Smooth muscle cell (in vitro differentiated cells): ENCODE measurements at regions not wholly inside any gene's neighbourhood (a gene's known extent, or its start where the extent isn't known, plus 50 kb on each side); places are given as distances from the start of the nearest gene placed in this dataset.

ENCODE experiments used
- DNase-seq: peaks from one replicate; lab custom pipeline; 2025; ENCODE audit not compliant: unreplicated experiment; lab: John Stamatoyannopoulos, UW
- H2AFZ ChIP-seq: fragments of 200-600 bp; sonication (generic); 2 replicates; pipeline ENCODE4 v1.6.0; 2016; ENCODE audit warnings: antibody characterized with exemption, low read depth, mild to moderate bottlenecking
- H3F3A ChIP-seq: fragments of 200-600 bp; sonication (generic); 2 replicates; pipeline ENCODE4 v1.6.0; 2017; ENCODE audit warnings: antibody characterized with exemption, low read depth
- H3K27ac ChIP-seq: fragments of 200-600 bp; sonication (generic); 2 replicates; pipeline ENCODE4 v1.5.1; 2016; ENCODE audit warnings: low read depth, mild to moderate bottlenecking
- H3K27me3 ChIP-seq: fragments of 200-600 bp; sonication (generic); 2 replicates; pipeline ENCODE4 v1.6.1; 2016; ENCODE audit warnings: low read depth, mild to moderate bottlenecking
- H3K36me3 ChIP-seq: fragments of 200-600 bp; sonication (generic); 2 replicates; pipeline ENCODE4 v1.5.1; 2016; ENCODE audit warnings: low read depth
- H3K4me1 ChIP-seq: fragments of 200-600 bp; sonication (generic); 2 replicates; pipeline ENCODE4 v1.5.1; 2016; ENCODE audit warnings: low read depth
- H3K4me2 ChIP-seq: fragments of 200-600 bp; sonication (generic); 2 replicates; pipeline ENCODE4 v1.6.0; 2016; ENCODE audit warnings: mild to moderate bottlenecking
- H3K4me3 ChIP-seq: fragments of 200-600 bp; sonication (generic); 2 replicates; pipeline ENCODE4 v1.5.1; 2016; ENCODE audit warnings: mild to moderate bottlenecking
- H3K79me2 ChIP-seq: fragments of 200-600 bp; sonication (generic); 2 replicates; pipeline ENCODE4 v1.6.0; 2016; ENCODE audit warnings: low read depth, mild to moderate bottlenecking
- H3K9ac ChIP-seq: fragments of 200-600 bp; sonication (generic); 2 replicates; pipeline ENCODE4 v1.6.0; 2016; ENCODE audit warnings: low read depth
- H3K9me3 ChIP-seq: fragments of 200-600 bp; sonication (generic); replicated peaks from 2 replicates; pipeline ENCODE4 v1.5.1; 2016; ENCODE audit warnings: low read depth
- H4K20me1 ChIP-seq: fragments of 200-600 bp; sonication (generic); 2 replicates; pipeline ENCODE4 v1.6.0; 2016; ENCODE audit warnings: low read depth
- CTCF ChIP-seq: fragments of 200-600 bp; sonication (generic); IDR thresholded peaks from 2 replicates; pipeline ENCODE4 v1.5.1; 2017; ENCODE audit warnings: borderline replicate concordance, mild to moderate bottlenecking, antibody characterized with exemption; ENCODE audit not compliant: insufficient read depth, poor library complexity, severe bottlenecking
- WGBS: methylation state at CpG from one replicate; pipeline ENCODE4 v1.1.7; 2016; ENCODE audit warnings: low lambda C conversion rate; 5-methylcytosine and 5-hydroxymethylcytosine counted together

GRCh38 chr6:55664591-55665587 lies 85.9 kb upstream of the HMGCLL1 start:
- Histone ChIP-seq H4K20me1 (no peaks in the 10 kb centered on the region), H3K4me2 (no peak overlapping the region), H3K79me2 (no peaks in the 10 kb centered on the region), H3K36me3 (no peaks in the 10 kb centered on the region), H3K27me3 (no peaks in the 10 kb centered on the region), H3K27ac (no peak overlapping the region), H3K4me1 (peaks cover 6% of the 10 kb centered on the region), H3K9me3 (no peaks in the 10 kb centered on the region), H3K4me3 (no peak overlapping the region), H3F3A (peaks cover 22% of the 10 kb centered on the region), H2AFZ (no peak overlapping the region), H3K9ac (no peak overlapping the region)
- no peak for TF ChIP-seq CTCF
- WGBS: 88% methylated on average over 2 of the region's 2 CpGs
- no peak for DNase-seq

- Histone ChIP-seq H3K27ac (no peak overlapping the region), H3K79me2 (no peaks in the 10 kb centered on the region), H3K4me2 (no peak overlapping the region), H2AFZ (no peak overlapping the region), H4K20me1 (no peaks in the 10 kb centered on the region), H3F3A (peaks cover 19% of the 10 kb centered on the region), H3K9ac (no peak overlapping the region), H3K27me3 (no peaks in the 10 kb centered on the region), H3K36me3 (no peaks in the 10 kb centered on the region), H3K4me3 (no peak overlapping the region), H3K9me3 (no peaks in the 10 kb centered on the region), H3K4me1 (peaks cover 6% of the 10 kb centered on the region)
- WGBS: 86% methylated on average over 2 of the region's 2 CpGs
- no peak for DNase-seq
- TF ChIP-seq CTCF: no peak
Measured at GRCh38 chr6:55663914-55664313, 84.9 kb upstream of the HMGCLL1 start.

- no peaks in the 10 kb centered on the region for H4K20me1 ChIP-seq
- no peak overlapping the region for H3K4me2 ChIP-seq
- H3K36me3 ChIP-seq: no peaks in the 10 kb centered on the region
- H3F3A ChIP-seq: no peaks in the 10 kb centered on the region
- no peak for DNase-seq
- H2AFZ ChIP-seq: no peak overlapping the region
- H3K9ac ChIP-seq: no peak overlapping the region
- H3K4me1 ChIP-seq: no peaks in the 10 kb centered on the region
- TF ChIP-seq CTCF: no peak
- peak overlapping the region; percentile 16 for H3K27ac ChIP-seq
- no peak overlapping the region for H3K4me3 ChIP-seq
- no peaks in the 10 kb centered on the region for H3K27me3 ChIP-seq
- WGBS: 78% methylated on average over 3 of the region's 3 CpGs
- no peaks in the 10 kb centered on the region for H3K9me3 ChIP-seq
- no peaks in the 10 kb centered on the region for H3K79me2 ChIP-seq
Measured at GRCh38 chr6:55659304-55659703, 80.3 kb upstream of the HMGCLL1 start.
